ENCODE measurements at regions not wholly inside any gene's neighbourhood (a gene's known extent, or its start where the extent isn't known, plus 50 kb on each side); places are given as distances from the start of the nearest gene placed in this dataset.

DNA sequence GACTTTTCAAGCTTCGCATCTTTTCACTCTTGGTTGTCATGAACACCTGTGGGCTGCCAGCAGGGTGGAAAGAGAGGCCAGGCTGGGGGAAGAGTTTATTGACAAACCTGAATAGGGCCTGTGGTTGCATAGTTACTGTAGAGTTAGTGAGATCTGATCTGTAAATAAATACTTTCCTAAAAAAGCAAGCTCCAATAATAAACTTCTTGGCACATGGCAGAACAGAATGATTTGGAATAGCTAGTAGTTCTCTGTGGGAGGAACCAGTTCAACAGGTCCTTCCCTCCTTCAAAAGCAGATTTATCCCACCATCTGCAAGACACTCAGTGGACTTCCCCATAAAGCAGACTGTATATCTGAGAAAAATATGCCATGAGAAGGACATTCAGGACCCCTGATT, 445.0 kb downstream of the HACE1 start:
- Histone ChIP-seq H3K9me3 (ENCODE audit: low read length) (no peaks in the 10 kb centered on the region), H3F3A (ENCODE audit: insufficient read depth, low read length, poor library complexity, severe bottlenecking) (no peaks in the 10 kb centered on the region), H3K9ac (ENCODE audit: low read length) (no peak overlapping the region), H3K27ac (ENCODE audit: low read length) (no peak overlapping the region), H3K9me2 (ENCODE audit: insufficient read depth, low read length) (no peaks in the 10 kb centered on the region), H3K4me3 (ENCODE audit: low read length) (no peak overlapping the region), H3K79me2 (replicated peaks; ENCODE audit: insufficient read depth, low read length) (no peaks in the 10 kb centered on the region), H4K20me1 (ENCODE audit: insufficient read depth) (no peaks in the 10 kb centered on the region), H3K4me2 (ENCODE audit: low read length) (no peak overlapping the region), H2AFZ (ENCODE audit: low read depth, low read length) (no peak overlapping the region), H3K36me3 (ENCODE audit: insufficient read depth, low read length) (no peaks in the 10 kb centered on the region), H3K27me3 (ENCODE audit: insufficient read depth, low read depth, low read length) (no peaks in the 10 kb centered on the region)
- no peak for TF ChIP-seq SMC3 (conservative IDR thresholded peaks at IDR 0.05; ENCODE audit: poor library complexity)
- no peak for TF ChIP-seq RAD21 (conservative IDR thresholded peaks at IDR 0.05)
- no peak for TF ChIP-seq POLR2AphosphoS5 (IDR thresholded peaks at IDR 0.05)
- no peak for TF ChIP-seq EZH2 (IDR thresholded peaks at IDR 0.05; ENCODE audit: borderline replicate concordance, insufficient read depth, low read length, poor library complexity, severe bottlenecking)
- TF ChIP-seq, protein P1, sequence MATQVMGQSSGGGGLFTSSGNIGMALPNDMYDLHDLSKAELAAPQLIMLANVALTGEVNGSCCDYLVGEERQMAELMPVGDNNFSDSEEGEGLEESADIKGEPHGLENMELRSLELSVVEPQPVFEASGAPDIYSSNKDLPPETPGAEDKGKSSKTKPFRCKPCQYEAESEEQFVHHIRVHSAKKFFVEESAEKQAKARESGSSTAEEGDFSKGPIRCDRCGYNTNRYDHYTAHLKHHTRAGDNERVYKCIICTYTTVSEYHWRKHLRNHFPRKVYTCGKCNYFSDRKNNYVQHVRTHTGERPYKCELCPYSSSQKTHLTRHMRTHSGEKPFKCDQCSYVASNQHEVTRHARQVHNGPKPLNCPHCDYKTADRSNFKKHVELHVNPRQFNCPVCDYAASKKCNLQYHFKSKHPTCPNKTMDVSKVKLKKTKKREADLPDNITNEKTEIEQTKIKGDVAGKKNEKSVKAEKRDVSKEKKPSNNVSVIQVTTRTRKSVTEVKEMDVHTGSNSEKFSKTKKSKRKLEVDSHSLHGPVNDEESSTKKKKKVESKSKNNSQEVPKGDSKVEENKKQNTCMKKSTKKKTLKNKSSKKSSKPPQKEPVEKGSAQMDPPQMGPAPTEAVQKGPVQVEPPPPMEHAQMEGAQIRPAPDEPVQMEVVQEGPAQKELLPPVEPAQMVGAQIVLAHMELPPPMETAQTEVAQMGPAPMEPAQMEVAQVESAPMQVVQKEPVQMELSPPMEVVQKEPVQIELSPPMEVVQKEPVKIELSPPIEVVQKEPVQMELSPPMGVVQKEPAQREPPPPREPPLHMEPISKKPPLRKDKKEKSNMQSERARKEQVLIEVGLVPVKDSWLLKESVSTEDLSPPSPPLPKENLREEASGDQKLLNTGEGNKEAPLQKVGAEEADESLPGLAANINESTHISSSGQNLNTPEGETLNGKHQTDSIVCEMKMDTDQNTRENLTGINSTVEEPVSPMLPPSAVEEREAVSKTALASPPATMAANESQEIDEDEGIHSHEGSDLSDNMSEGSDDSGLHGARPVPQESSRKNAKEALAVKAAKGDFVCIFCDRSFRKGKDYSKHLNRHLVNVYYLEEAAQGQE (IDR thresholded peaks at IDR 0.05; ENCODE audit: borderline replicate concordance): no peak
- TF ChIP-seq EP300 (conservative IDR thresholded peaks at IDR 0.05; ENCODE audit: poor library complexity, severe bottlenecking): no peak
- no peak for TF ChIP-seq MXI1 (conservative IDR thresholded peaks at IDR 0.05; ENCODE audit: poor library complexity, severe bottlenecking)
- TF ChIP-seq, protein P2, sequence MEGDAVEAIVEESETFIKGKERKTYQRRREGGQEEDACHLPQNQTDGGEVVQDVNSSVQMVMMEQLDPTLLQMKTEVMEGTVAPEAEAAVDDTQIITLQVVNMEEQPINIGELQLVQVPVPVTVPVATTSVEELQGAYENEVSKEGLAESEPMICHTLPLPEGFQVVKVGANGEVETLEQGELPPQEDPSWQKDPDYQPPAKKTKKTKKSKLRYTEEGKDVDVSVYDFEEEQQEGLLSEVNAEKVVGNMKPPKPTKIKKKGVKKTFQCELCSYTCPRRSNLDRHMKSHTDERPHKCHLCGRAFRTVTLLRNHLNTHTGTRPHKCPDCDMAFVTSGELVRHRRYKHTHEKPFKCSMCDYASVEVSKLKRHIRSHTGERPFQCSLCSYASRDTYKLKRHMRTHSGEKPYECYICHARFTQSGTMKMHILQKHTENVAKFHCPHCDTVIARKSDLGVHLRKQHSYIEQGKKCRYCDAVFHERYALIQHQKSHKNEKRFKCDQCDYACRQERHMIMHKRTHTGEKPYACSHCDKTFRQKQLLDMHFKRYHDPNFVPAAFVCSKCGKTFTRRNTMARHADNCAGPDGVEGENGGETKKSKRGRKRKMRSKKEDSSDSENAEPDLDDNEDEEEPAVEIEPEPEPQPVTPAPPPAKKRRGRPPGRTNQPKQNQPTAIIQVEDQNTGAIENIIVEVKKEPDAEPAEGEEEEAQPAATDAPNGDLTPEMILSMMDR (IDR thresholded peaks at IDR 0.05; ENCODE audit: poor library complexity, severe bottlenecking): no peak
- TF ChIP-seq TAF1 (IDR thresholded peaks at IDR 0.05; ENCODE audit: low read depth): no peak

DNA sequence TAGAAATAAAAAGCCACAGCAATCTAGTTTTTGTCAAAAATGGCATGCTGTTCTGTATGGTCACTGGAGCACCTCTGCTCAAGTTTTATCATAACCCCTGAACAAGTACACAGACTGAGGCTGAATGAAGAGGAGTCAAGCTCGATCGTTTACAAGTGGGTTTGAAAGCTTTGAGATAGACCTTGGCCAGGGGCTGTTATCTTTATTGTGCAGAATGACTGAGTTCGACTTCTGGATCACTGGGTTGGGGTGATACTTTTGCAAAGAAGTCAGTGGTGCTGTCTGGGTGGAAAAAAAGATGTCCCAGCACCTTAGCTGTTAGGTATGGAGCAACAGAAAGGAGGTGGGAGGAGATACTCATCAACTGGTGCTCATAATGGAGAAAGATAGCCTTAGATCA, 446.0 kb downstream of the HACE1 start:
- Histone ChIP-seq H3K4me3 (ENCODE audit: low read length) (no peak overlapping the region), H3K4me2 (ENCODE audit: low read length) (no peak overlapping the region), H3K9me3 (ENCODE audit: low read length) (no peaks in the 10 kb centered on the region), H3K79me2 (replicated peaks; ENCODE audit: insufficient read depth, low read length) (no peaks in the 10 kb centered on the region), H4K20me1 (ENCODE audit: insufficient read depth) (no peaks in the 10 kb centered on the region), H3K9me2 (ENCODE audit: insufficient read depth, low read length) (no peaks in the 10 kb centered on the region), H3F3A (ENCODE audit: insufficient read depth, low read length, poor library complexity, severe bottlenecking) (no peaks in the 10 kb centered on the region), H3K27ac (ENCODE audit: low read length) (no peak overlapping the region), H2AFZ (ENCODE audit: low read depth, low read length) (no peak overlapping the region), H3K9ac (ENCODE audit: low read length) (no peak overlapping the region), H3K27me3 (ENCODE audit: insufficient read depth, low read depth, low read length) (no peaks in the 10 kb centered on the region), H3K36me3 (ENCODE audit: insufficient read depth, low read length) (no peaks in the 10 kb centered on the region)
- TF ChIP-seq TAF1 (IDR thresholded peaks at IDR 0.05; ENCODE audit: low read depth) (no peak), SMC3 (conservative IDR thresholded peaks at IDR 0.05; ENCODE audit: poor library complexity) (no peak), RAD21 (conservative IDR thresholded peaks at IDR 0.05) (no peak), EP300 (conservative IDR thresholded peaks at IDR 0.05; ENCODE audit: poor library complexity, severe bottlenecking) (no peak), MXI1 (conservative IDR thresholded peaks at IDR 0.05; ENCODE audit: poor library complexity, severe bottlenecking) (no peak), EZH2 (IDR thresholded peaks at IDR 0.05; ENCODE audit: borderline replicate concordance, insufficient read depth, low read length, poor library complexity, severe bottlenecking) (no peak), POLR2AphosphoS5 (IDR thresholded peaks at IDR 0.05) (no peak)
- TF ChIP-seq, protein P1 (IDR thresholded peaks at IDR 0.05; ENCODE audit: borderline replicate concordance): no peak
- TF ChIP-seq, protein P2 (IDR thresholded peaks at IDR 0.05; ENCODE audit: poor library complexity, severe bottlenecking): no peak
